WTC11 (cell line): ENCODE measurements at regions not wholly inside any gene's neighbourhood (a gene's known extent, or its start where the extent isn't known, plus 50 kb on each side); places are given as distances from the start of the nearest gene placed in this dataset.

Experiments
- ATAC-seq: fragments of 200-7000 bp; cut with Tn5 transposase; 2 replicates; pipeline ENCODE4 v1.10.0; 2021; ENCODE audit warnings: mild to moderate bottlenecking, moderate library complexity
- CTCF ChIA-PET: fragments of 300-600 bp; sonication (Branson Sonifier 250); formaldehyde crosslinking; loops from one replicate; lab custom pipeline; 2021; ENCODE audit warnings: antibody characterized with exemption; lab: Charles Lee
- POLR2A ChIA-PET: fragments of 350-600 bp; sonication (Branson Sonifier 250); formaldehyde crosslinking; loops from one replicate; lab custom pipeline; 2021; ENCODE audit warnings: antibody characterized with exemption; lab: Charles Lee
- DNase-seq: peaks from one replicate; pipeline ENCODE4 v3.0.0; 2021; ENCODE audit warnings: low spot score
- H3K27ac Mint-ChIP-seq: 2 replicates; pipeline ENCODE4 v1.8.0; 2021; ENCODE audit warnings: mixed read lengths
- H3K27me3 Mint-ChIP-seq: 2 replicates; pipeline ENCODE4 v1.8.0; 2021; ENCODE audit warnings: low read depth, mild to moderate bottlenecking, moderate library complexity, mixed read lengths
- H3K36me3 Mint-ChIP-seq: 2 replicates; pipeline ENCODE4 v1.8.0; 2021; ENCODE audit warnings: mixed read lengths
- H3K4me1 Mint-ChIP-seq: 2 replicates; pipeline ENCODE4 v1.8.0; 2022; ENCODE audit warnings: mixed read lengths
- H3K4me3 Mint-ChIP-seq: 2 replicates; pipeline ENCODE4 v1.8.0; 2021; ENCODE audit warnings: mild to moderate bottlenecking, moderate library complexity, mixed read lengths
- H3K9me3 Mint-ChIP-seq: 2 replicates; pipeline ENCODE4 v1.8.0; 2021; ENCODE audit warnings: mixed read lengths
- ARID4B ChIP-seq: sonication (generic); formaldehyde crosslinking; IDR thresholded peaks from 2 replicates; pipeline ENCODE4 v1.8.0; 2023; ENCODE audit warnings: missing genetic modification reagents, mild to moderate bottlenecking, borderline replicate concordance
- ATF2 ChIP-seq: sonication (generic); formaldehyde crosslinking; IDR thresholded peaks from 2 replicates; pipeline ENCODE4 v1.8.1; 2022; ENCODE audit warnings: low read depth, missing genetic modification reagents, borderline replicate concordance
- ATF3 ChIP-seq: sonication (generic); formaldehyde crosslinking; conservative IDR thresholded peaks from 2 replicates; pipeline ENCODE4 v1.8.1; 2022; ENCODE audit warnings: mild to moderate bottlenecking, missing genetic modification reagents
- CTCF ChIP-seq: fragments of 200-600 bp; IDR thresholded peaks from 2 replicates; pipeline ENCODE4 v1.8.0; 2022; ENCODE audit warnings: antibody characterized with exemption
- HMGXB4 ChIP-seq: sonication (generic); formaldehyde crosslinking; IDR thresholded peaks from 2 replicates; pipeline ENCODE4 v1.8.1; 2023; ENCODE audit warnings: mild to moderate bottlenecking, moderate library complexity, missing genetic modification reagents
- NFE2L1 ChIP-seq: sonication (generic); formaldehyde crosslinking; IDR thresholded peaks from 2 replicates; pipeline ENCODE4 v1.8.1; 2023; ENCODE audit warnings: missing genetic modification reagents
- PRDM15 ChIP-seq: sonication (generic); formaldehyde crosslinking; IDR thresholded peaks from 2 replicates; pipeline ENCODE4 v1.8.0; 2022; ENCODE audit warnings: missing genetic modification reagents
- TCF7 ChIP-seq: sonication (generic); formaldehyde crosslinking; IDR thresholded peaks from 2 replicates; pipeline ENCODE4 v1.8.0; 2022; ENCODE audit warnings: mild to moderate bottlenecking, low read depth, missing genetic modification reagents, moderate library complexity
- ZNF317 ChIP-seq: sonication (generic); formaldehyde crosslinking; IDR thresholded peaks from 2 replicates; pipeline ENCODE4 v1.8.1; 2023; ENCODE audit warnings: low read depth, mild to moderate bottlenecking, moderate library complexity, missing genetic modification reagents, borderline replicate concordance

- TF ChIP-seq HMGXB4: no peak
Observed at GRCh38 chr12:113612793-113613192, 141.1 kb upstream of the LHX5 start (continued).

GRCh38 chr12:113612076-113612728 is 140.5 kb upstream of the LHX5 start:
- TF ChIP-seq TCF7 (CRISPR knock-in tag) (no peak), PRDM15 (CRISPR knock-in tag) (no peak), ARID4B (CRISPR knock-in tag) (no peak), NFE2L1 (peak; percentile 73; the same call in 1 of the 2 replicates), ATF2 (CRISPR knock-in tag) (no peak), CTCF (no peak), ZNF317 (CRISPR knock-in tag) (no peak), ATF3 (CRISPR knock-in tag) (no peak)
- Mint-ChIP-seq H3K27ac (no peak overlapping the region), H3K36me3 (peaks cover 9% of the 10 kb centered on the region), H3K27me3 (peaks cover 16% of the 10 kb centered on the region), H3K9me3 (peaks cover 13% of the 10 kb centered on the region), H3K4me3 (peak overlapping the region; percentile 59; the same call in 1 of the 2 replicates), H3K4me1 (peaks cover 40% of the 10 kb centered on the region)
- CTCF ChIA-PET: interaction anchor here (0.7 to 2.5 kb wide), 5 partner anchors 25 to 207 kb away, joined by 3 to 17 read pairs (median 3); no protein-coding TSS in a partner anchor
- POLR2A ChIA-PET: interaction anchor here (0.9 to 1.0 kb wide), 2 partner anchors 24 to 48 kb away, joined by 3 read pairs; no protein-coding TSS in a partner anchor
- DNase-seq: no peak
- no peak for ATAC-seq
